Caco-2 (cell line): ENCODE measurements at regions not wholly inside any gene's neighbourhood (a gene's known extent, or its start where the extent isn't known, plus 50 kb on each side); places are given as distances from the start of the nearest gene placed in this dataset.
"Not testable (repeated sequence)": the region's sequence is repeated elsewhere in the genome, so short reads cannot be mapped to it uniquely, and the experiment has no call there.

Source experiments
- BruUV-seq: library from RNA; stranded (reverse); fragments of 400-500 nt; replicated peaks from 2 replicates; lab custom pipeline; 2021; lab: Mats Ljungman, UMichigan
- CTCF ChIA-PET: fragments of 300-600 bp; sonication (Branson Sonifier 250); formaldehyde crosslinking; loops from one replicate; lab custom pipeline; 2022; ENCODE audit warnings: antibody characterized with exemption; lab: Charles Lee
- POLR2A ChIA-PET: fragments of 300-600 bp; sonication (Branson Sonifier 250); formaldehyde crosslinking; loops from one replicate; lab custom pipeline; 2022; ENCODE audit warnings: antibody characterized with exemption; lab: Charles Lee
- DNase-seq, 2 experiments: peaks; one replicate each; pipeline versions ENCODE4 v3.0.0 to v3.0.0-alpha.2; 2020 to 2022
- H3K27me3 ChIP-seq: replicated peaks from 2 replicates; pipeline ENCODE4 v1.6.0; 2011; ENCODE audit warnings: low read length; ENCODE audit not compliant: control insufficient read depth, insufficient read depth
- H3K36me3 ChIP-seq: 2 replicates; pipeline ENCODE4 v1.5.1; 2011; ENCODE audit warnings: low read length; ENCODE audit not compliant: control insufficient read depth, insufficient read depth
- H3K4me1 ChIP-seq: fragments of 250-450 bp; sonication (Bioruptor Pico); 2 replicates; pipeline ENCODE4 v1.5.1; 2020; ENCODE audit warnings: mild to moderate bottlenecking
- H3K4me3 ChIP-seq: 2 replicates; pipeline ENCODE4 v1.5.1; 2011; ENCODE audit warnings: low read depth, mild to moderate bottlenecking, control low read depth, low read length
- H3K9me3 ChIP-seq: fragments of 250-450 bp; sonication (Bioruptor Pico); 2 replicates; pipeline ENCODE4 v1.5.1; 2020; ENCODE audit warnings: mild to moderate bottlenecking, moderate library complexity
- H3K27ac Mint-ChIP-seq: one replicate; pipeline ENCODE4 v1.8.0; 2022; ENCODE audit warnings: mixed read lengths; ENCODE audit not compliant: unreplicated experiment
- H3K27me3 Mint-ChIP-seq: one replicate; pipeline ENCODE4 v1.8.0; 2022; ENCODE audit warnings: mixed read lengths; ENCODE audit not compliant: insufficient read depth, unreplicated experiment
- H3K36me3 Mint-ChIP-seq: one replicate; pipeline ENCODE4 v1.8.0; 2022; ENCODE audit warnings: mild to moderate bottlenecking, mixed read lengths; ENCODE audit not compliant: insufficient read depth, unreplicated experiment
- H3K4me1 Mint-ChIP-seq: one replicate; pipeline ENCODE4 v1.8.0; 2022; ENCODE audit warnings: low read depth, mixed read lengths; ENCODE audit not compliant: unreplicated experiment
- H3K4me3 Mint-ChIP-seq: one replicate; pipeline ENCODE4 v1.8.0; 2022; ENCODE audit warnings: mild to moderate bottlenecking, moderate library complexity, mixed read lengths; ENCODE audit not compliant: unreplicated experiment
- H3K9me3 Mint-ChIP-seq: one replicate; pipeline ENCODE4 v1.8.0; 2022; ENCODE audit warnings: mixed read lengths; ENCODE audit not compliant: unreplicated experiment
- intact Hi-C: fragments of 100-400 bp; cut with micrococcal nuclease; formaldehyde crosslinking; loops from one replicate; pipeline ENCODE4 v1.10.0; 2022; ENCODE audit not compliant: unreplicated experiment
- TF ChIP-seq, protein P1 (sequence below), 2 experiments: fragments of 200-600 bp in 1 of 2; IDR thresholded peaks; 1 replicate in 1 of 2; 2 replicates in 1 of 2; pipeline versions ENCODE4 v1.5.1 to v1.8.0; 2011 to 2022; ENCODE audit warnings: antibody characterized with exemption in 1 of 2, control low read depth in 1 of 2, inconsistent platforms in 1 of 2, low read depth in 1 of 2, low read length in 1 of 2, mild to moderate bottlenecking in 1 of 2, moderate library complexity in 1 of 2; ENCODE audit not compliant: insufficient read depth in 1 of 2, severe bottlenecking in 1 of 2, unreplicated experiment in 1 of 2

DNA sequence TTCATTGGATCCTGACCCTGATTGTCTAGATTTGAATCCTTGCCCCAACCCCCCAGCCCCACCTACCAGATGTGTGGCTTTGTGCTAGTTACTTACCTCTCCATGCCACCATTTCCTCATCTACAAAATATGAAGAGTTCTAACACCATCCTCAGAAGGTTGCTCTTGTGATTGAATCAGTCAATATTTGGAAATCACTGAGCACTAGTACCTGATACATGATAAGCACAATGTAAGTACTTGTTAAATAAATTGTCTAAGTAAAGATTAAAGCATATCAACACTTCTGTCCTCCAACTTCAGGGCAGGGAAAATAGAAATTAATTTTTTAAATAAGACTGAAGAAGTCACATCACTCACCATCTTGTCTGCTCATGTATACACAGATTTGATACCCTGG lies 249.6 kb upstream of the KLF3 start:
- Mint-ChIP-seq H3K9me3 (peaks cover 11% of the 10 kb centered on the region), H3K36me3 (no peaks in the 10 kb centered on the region), H3K27me3 (no peaks in the 10 kb centered on the region), H3K4me3 (no peak overlapping the region), H3K27ac (no peak overlapping the region), H3K4me1 (peaks cover 12% of the 10 kb centered on the region)
- Histone ChIP-seq H3K4me3 (no peak overlapping the region), H3K36me3 (no peaks in the 10 kb centered on the region), H3K4me1 (peaks cover 15% of the 10 kb centered on the region), H3K9me3 (no peaks in the 10 kb centered on the region), H3K27me3 (no peaks in the 10 kb centered on the region)
- DNase-seq, result no peak
- no TSS peak for BruUV-seq
- CTCF ChIA-PET, result no interaction called here
- POLR2A ChIA-PET, result no interaction called here
- intact Hi-C loops, result loop anchor here (5.0 kb wide), 1 partner anchor 593 kb away; no protein-coding TSS in a partner anchor
- TF ChIP-seq, protein P1, sequence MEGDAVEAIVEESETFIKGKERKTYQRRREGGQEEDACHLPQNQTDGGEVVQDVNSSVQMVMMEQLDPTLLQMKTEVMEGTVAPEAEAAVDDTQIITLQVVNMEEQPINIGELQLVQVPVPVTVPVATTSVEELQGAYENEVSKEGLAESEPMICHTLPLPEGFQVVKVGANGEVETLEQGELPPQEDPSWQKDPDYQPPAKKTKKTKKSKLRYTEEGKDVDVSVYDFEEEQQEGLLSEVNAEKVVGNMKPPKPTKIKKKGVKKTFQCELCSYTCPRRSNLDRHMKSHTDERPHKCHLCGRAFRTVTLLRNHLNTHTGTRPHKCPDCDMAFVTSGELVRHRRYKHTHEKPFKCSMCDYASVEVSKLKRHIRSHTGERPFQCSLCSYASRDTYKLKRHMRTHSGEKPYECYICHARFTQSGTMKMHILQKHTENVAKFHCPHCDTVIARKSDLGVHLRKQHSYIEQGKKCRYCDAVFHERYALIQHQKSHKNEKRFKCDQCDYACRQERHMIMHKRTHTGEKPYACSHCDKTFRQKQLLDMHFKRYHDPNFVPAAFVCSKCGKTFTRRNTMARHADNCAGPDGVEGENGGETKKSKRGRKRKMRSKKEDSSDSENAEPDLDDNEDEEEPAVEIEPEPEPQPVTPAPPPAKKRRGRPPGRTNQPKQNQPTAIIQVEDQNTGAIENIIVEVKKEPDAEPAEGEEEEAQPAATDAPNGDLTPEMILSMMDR (IDR thresholded peaks at IDR 0.05; ENCODE audit: insufficient read depth in 1 of 2, low read depth in 1 of 2, low read length in 1 of 2, severe bottlenecking in 1 of 2, unreplicated experiment in 1 of 2), result no peak

DNA sequence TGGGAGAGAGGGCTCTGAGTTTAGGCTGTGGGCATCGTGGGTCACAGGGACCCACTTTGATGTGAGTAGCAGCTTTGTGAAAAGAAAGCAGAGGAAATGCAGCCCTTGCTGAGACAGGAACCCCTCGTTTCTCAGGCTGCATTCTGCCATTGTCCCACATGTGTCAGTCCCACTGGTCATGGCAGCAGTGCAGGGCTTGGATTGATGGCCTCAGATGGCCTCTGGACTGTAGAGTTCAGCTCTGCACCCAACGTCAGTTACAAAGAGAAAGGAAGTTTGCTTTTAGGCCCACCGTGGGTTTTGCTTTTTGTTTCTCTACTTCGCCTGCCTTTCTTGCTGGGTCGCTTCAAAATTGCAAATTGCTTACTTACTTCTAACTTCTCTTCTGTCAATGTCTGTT lies 248.3 kb upstream of the KLF3 start:
- Mint-ChIP-seq H3K4me1 (peaks cover 12% of the 10 kb centered on the region), H3K9me3 (peaks cover 24% of the 10 kb centered on the region), H3K4me3 (no peak overlapping the region), H3K36me3 (no peaks in the 10 kb centered on the region), H3K27me3 (no peaks in the 10 kb centered on the region), H3K27ac (no peak overlapping the region)
- H3K4me1 ChIP-seq, result peaks cover 15% of the 10 kb centered on the region
- intact Hi-C loops, result no loop called here
- POLR2A ChIA-PET, result no interaction called here
- CTCF ChIA-PET, result no interaction called here
- no peaks in the 10 kb centered on the region for H3K9me3 ChIP-seq
- TF ChIP-seq, protein P1 (IDR thresholded peaks at IDR 0.05; ENCODE audit: insufficient read depth in 1 of 2, low read depth in 1 of 2, low read length in 1 of 2, severe bottlenecking in 1 of 2, unreplicated experiment in 1 of 2), result no peak
- BruUV-seq, result no TSS peak
- DNase-seq, result no peak
- H3K36me3 ChIP-seq, result no peaks in the 10 kb centered on the region
- H3K4me3 ChIP-seq, result no peak overlapping the region
- no peaks in the 10 kb centered on the region for H3K27me3 ChIP-seq

DNA sequence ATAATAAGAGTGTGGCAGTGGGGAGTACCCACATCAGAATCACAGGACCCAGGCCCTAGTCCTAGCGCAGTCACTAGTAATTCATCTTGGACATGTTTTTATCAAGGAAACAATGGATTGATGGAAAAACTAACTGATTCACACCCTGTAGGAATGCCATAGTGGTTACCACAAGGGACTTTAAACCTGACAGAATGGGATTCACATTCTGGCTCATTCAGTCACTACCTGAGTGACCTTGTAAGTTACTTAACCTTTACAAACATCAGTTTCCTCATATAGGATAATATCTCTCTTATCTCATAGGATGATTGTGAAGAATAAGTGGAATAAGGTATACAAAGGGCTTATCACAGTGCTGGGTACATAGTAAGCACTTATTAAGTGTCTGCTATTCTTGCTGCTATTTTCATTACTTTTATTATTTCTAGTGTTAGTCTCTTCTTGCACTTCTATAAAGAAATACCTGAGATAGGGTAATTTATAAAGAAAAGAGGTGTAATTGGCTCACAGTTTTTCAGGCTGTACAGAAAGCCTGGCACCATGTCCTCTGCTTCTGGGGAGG lies 247.5 kb upstream of the KLF3 start:
- intact Hi-C loops, result no loop called here
- Histone ChIP-seq H3K27me3 (no peaks in the 10 kb centered on the region), H3K9me3 (peaks cover 5% of the 10 kb centered on the region; the same call in 1 of the 2 replicates), H3K4me1 (peaks cover 15% of the 10 kb centered on the region), H3K36me3 (no peaks in the 10 kb centered on the region), H3K4me3 (no peak overlapping the region)
- DNase-seq, result no peak
- ChIA-PET CTCF (no interaction called here), POLR2A (no interaction called here)
- Mint-ChIP-seq H3K27ac (no peak overlapping the region), H3K4me1 (peaks cover 12% of the 10 kb centered on the region), H3K4me3 (no peak overlapping the region), H3K9me3 (peaks cover 24% of the 10 kb centered on the region), H3K36me3 (no peaks in the 10 kb centered on the region), H3K27me3 (no peaks in the 10 kb centered on the region)
- no TSS peak for BruUV-seq
- TF ChIP-seq, protein P1 (IDR thresholded peaks at IDR 0.05; ENCODE audit: insufficient read depth in 1 of 2, low read depth in 1 of 2, low read length in 1 of 2, severe bottlenecking in 1 of 2, unreplicated experiment in 1 of 2), result no peak

DNA sequence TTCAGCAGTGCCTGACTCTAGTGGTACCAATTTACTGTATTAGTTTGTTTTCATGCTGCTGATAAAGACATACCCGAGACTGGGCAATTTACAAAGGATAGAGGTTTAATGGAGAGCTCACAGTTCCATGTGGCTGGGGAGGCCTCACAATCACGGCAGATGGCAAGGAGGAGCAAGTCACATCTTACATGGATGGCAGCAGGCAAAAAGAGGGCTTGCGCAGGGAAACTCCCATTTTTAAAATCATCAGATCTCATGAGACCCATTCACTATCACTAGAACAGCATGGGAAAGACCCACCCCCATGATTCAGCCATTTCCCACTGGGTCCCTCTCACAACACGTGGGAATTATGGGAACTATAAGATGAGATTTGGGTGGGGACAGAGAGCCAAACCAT lies 243.7 kb upstream of the KLF3 start:
- H3K9me3 ChIP-seq, CTCF ChIA-PET, H3K27me3 ChIP-seq, intact Hi-C loops, H3K4me3 Mint-ChIP-seq, BruUV-seq, H3K36me3 Mint-ChIP-seq, H3K27ac Mint-ChIP-seq, H3K4me3 ChIP-seq, POLR2A ChIA-PET, H3K36me3 ChIP-seq, DNase-seq, H3K27me3 Mint-ChIP-seq: not testable (repeated sequence)
- peaks cover 16% of the 10 kb centered on the region for H3K4me1 Mint-ChIP-seq
- peaks cover 21% of the 10 kb centered on the region for H3K4me1 ChIP-seq
- H3K9me3 Mint-ChIP-seq, result peaks cover 24% of the 10 kb centered on the region
